Liver (tissue), 8 donors: ENCODE measurements at regions not wholly inside any gene's neighbourhood (a gene's known extent, or its start where the extent isn't known, plus 50 kb on each side); places are given as distances from the start of the nearest gene placed in this dataset.

ENCODE experiments used
- DNase-seq: peaks from one replicate; pipeline ENCODE4 v3.0.0-alpha.2; 2017; ENCODE audit warnings: low spot score
- H3K27ac ChIP-seq, 2 donors: one replicate each; pipeline ENCODE4 v1.7.0; 2013; ENCODE audit warnings: inconsistent platforms in 2 of 2, low read length in 2 of 2, control low read depth in 1 of 2, low read depth in 1 of 2, mild to moderate bottlenecking in 1 of 2
- H3K27me3 ChIP-seq, 4 donors: one replicate each; pipeline versions ENCODE4 v1.6.1 to v1.7.0; 2013; ENCODE audit warnings: low read length in 3 of 4, inconsistent platforms in 1 of 4, mild to moderate bottlenecking in 1 of 4, moderate library complexity in 1 of 4; ENCODE audit not compliant: control insufficient read depth in 4 of 4, insufficient read depth in 4 of 4
- H3K36me3 ChIP-seq, 4 donors: one replicate each; pipeline versions ENCODE4 v1.6.1 to v1.7.0; 2013; ENCODE audit warnings: low read length in 3 of 4, mild to moderate bottlenecking in 3 of 4, low read depth in 1 of 4, moderate library complexity in 1 of 4; ENCODE audit not compliant: control insufficient read depth in 4 of 4, insufficient read depth in 3 of 4
- H3K4me1 ChIP-seq, 4 donors: one replicate each; pipeline versions ENCODE4 v1.6.1 to v1.7.0; 2013; ENCODE audit warnings: low read length in 3 of 4, mild to moderate bottlenecking in 3 of 4, moderate library complexity in 1 of 4; ENCODE audit not compliant: control insufficient read depth in 4 of 4, insufficient read depth in 4 of 4
- H3K4me3 ChIP-seq, 3 donors: one replicate each; pipeline versions ENCODE4 v1.6.1 to v1.7.0; 2013; ENCODE audit warnings: low read length in 3 of 3, control low read depth in 1 of 3, low read depth in 1 of 3, mild to moderate bottlenecking in 1 of 3
- H3K9ac ChIP-seq, 2 donors: one replicate each; pipeline ENCODE4 v1.7.0; 2013; ENCODE audit warnings: low read length in 2 of 2, mild to moderate bottlenecking in 2 of 2, moderate library complexity in 2 of 2, control low read depth in 1 of 2, low read depth in 1 of 2
- H3K9me3 ChIP-seq, 4 donors: one replicate each; pipeline versions ENCODE4 v1.6.1 to v1.7.0; 2013; ENCODE audit warnings: low read length in 3 of 4; ENCODE audit not compliant: control insufficient read depth in 4 of 4
- ATF3 ChIP-seq: IDR thresholded peaks from 2 replicates; pipeline ENCODE4 v1.6.1; 2016; ENCODE audit warnings: antibody characterized with exemption
- CTCF ChIP-seq: fragments of 150-350 bp; IDR thresholded peaks from 2 replicates; pipeline ENCODE4 v1.5.1; 2017; ENCODE audit warnings: improper control_type of control experiment, low read depth, low read length; ENCODE audit not compliant: missing input control
- EGR1 ChIP-seq, 2 donors: IDR thresholded peaks; 2 replicates each; pipeline ENCODE4 v1.6.1; 2016 to 2018; ENCODE audit warnings: antibody characterized with exemption in 2 of 2, low read depth in 2 of 2
- FOXA1 ChIP-seq: IDR thresholded peaks from 2 replicates; pipeline ENCODE4 v1.6.1; 2016; ENCODE audit warnings: antibody characterized with exemption
- FOXA2 ChIP-seq: IDR thresholded peaks from 2 replicates; pipeline ENCODE4 v1.6.1; 2016; ENCODE audit warnings: antibody characterized with exemption
- GABPA ChIP-seq, 2 donors: IDR thresholded peaks in 1 of 2; conservative IDR thresholded peaks in 1 of 2; 2 replicates each; pipeline ENCODE4 v1.6.1; 2016; ENCODE audit warnings: antibody characterized with exemption in 2 of 2, mild to moderate bottlenecking in 1 of 2, moderate library complexity in 1 of 2
- HNF4A ChIP-seq, 2 donors: conservative IDR thresholded peaks; 2 replicates each; pipeline ENCODE4 v1.6.1; 2016; ENCODE audit warnings: antibody characterized with exemption in 2 of 2, mild to moderate bottlenecking in 2 of 2
- JUND ChIP-seq, 2 donors: IDR thresholded peaks; 2 replicates each; pipeline ENCODE4 v1.6.1; 2016; ENCODE audit warnings: antibody characterized with exemption in 2 of 2
- MAX ChIP-seq: IDR thresholded peaks from 2 replicates; pipeline ENCODE4 v1.6.1; 2016; ENCODE audit warnings: antibody characterized with exemption
- NR2F2 ChIP-seq: IDR thresholded peaks from 2 replicates; pipeline ENCODE4 v1.6.1; 2016; ENCODE audit warnings: antibody characterized with exemption
- REST ChIP-seq: IDR thresholded peaks from 2 replicates; pipeline ENCODE4 v1.6.1; 2016; ENCODE audit warnings: antibody characterized with exemption, mild to moderate bottlenecking
- RXRA ChIP-seq, 2 donors: IDR thresholded peaks; 2 replicates each; pipeline ENCODE4 v1.6.1; 2017 to 2018; ENCODE audit warnings: antibody characterized with exemption in 2 of 2, mild to moderate bottlenecking in 1 of 2
- SP1 ChIP-seq: IDR thresholded peaks from 2 replicates; pipeline ENCODE4 v1.6.1; 2018; ENCODE audit warnings: antibody characterized with exemption, mild to moderate bottlenecking
- YY1 ChIP-seq: IDR thresholded peaks from 2 replicates; pipeline ENCODE4 v1.6.1; 2016; ENCODE audit warnings: antibody characterized with exemption, mild to moderate bottlenecking
- WGBS: extraction: QIAGEN DNeasy Blood & Tissue Kit; methylation state at CpG from one replicate; pipeline ENCODE4 v1.1.7; 2013; 5-methylcytosine and 5-hydroxymethylcytosine counted together
- donor health status: healthy.
- donor health status: healthy.
- donor health status: healthy.
- donor health status: healthy.
- donor health status: healthy.

- H3K9me3 ChIP-seq: no peaks in the 10 kb centered on the region
- 95% methylated on average over 4 of the region's 4 CpGs for WGBS
- H3K36me3 ChIP-seq: no peaks in the 10 kb centered on the region
- H3K4me1 ChIP-seq: no peaks in the 10 kb centered on the region
- no peak for DNase-seq
- no peaks in the 10 kb centered on the region for H3K27me3 ChIP-seq
- TF ChIP-seq CTCF (no peak), RXRA (IDR thresholded peaks at IDR 0.05) (no peak), GABPA (IDR thresholded peaks at IDR 0.05 in 1 of 2, conservative IDR thresholded peaks at IDR 0.05 in 1 of 2) (no peak), REST (no peak), FOXA1 (no peak), HNF4A (conservative IDR thresholded peaks at IDR 0.05) (no peak), ATF3 (no peak)
- H3K4me3 ChIP-seq: no peak overlapping the region
- no peak overlapping the region for H3K27ac ChIP-seq
- H3K9ac ChIP-seq: no peak overlapping the region
These were observed 355.6 kb downstream of the METTL15 start for GRCh38 chr11:28463826-28464225.

GRCh38 chr11:28461846-28462245 is 353.7 kb downstream of the METTL15 start:
- H3K9ac ChIP-seq: no peak overlapping the region
- H3K27me3 ChIP-seq: no peaks in the 10 kb centered on the region
- H3K36me3 ChIP-seq: no peaks in the 10 kb centered on the region
- no peaks in the 10 kb centered on the region for H3K9me3 ChIP-seq
- TF ChIP-seq ATF3: no peak
- no peak for TF ChIP-seq MAX
- TF ChIP-seq FOXA1: no peak
- TF ChIP-seq EGR1 (IDR thresholded peaks at IDR 0.05; ENCODE audit: low read depth in 2 of 2): no peak
- TF ChIP-seq SP1: no peak
- TF ChIP-seq HNF4A (conservative IDR thresholded peaks at IDR 0.05): peak; percentile 36 to 39
- no peak overlapping the region for H3K27ac ChIP-seq
- no peak overlapping the region for H3K4me3 ChIP-seq
- H3K4me1 ChIP-seq: no peaks in the 10 kb centered on the region
- WGBS: 87% methylated on average over 2 of the region's 2 CpGs
- DNase-seq: no peak

- H3K27me3 ChIP-seq: no peaks in the 10 kb centered on the region
- H3K27ac ChIP-seq: no peak overlapping the region
- no peak for DNase-seq
- H3K36me3 ChIP-seq: no peaks in the 10 kb centered on the region
- no peaks in the 10 kb centered on the region for H3K9me3 ChIP-seq
- 70% methylated on average over 1 of the region's 1 CpG for WGBS
- H3K4me3 ChIP-seq: no peak overlapping the region
- H3K4me1 ChIP-seq: no peaks in the 10 kb centered on the region
- H3K9ac ChIP-seq: no peak overlapping the region
- no peak for TF ChIP-seq SP1
- TF ChIP-seq JUND (IDR thresholded peaks at IDR 0.05): no peak
- TF ChIP-seq NR2F2: no peak
- no peak for TF ChIP-seq FOXA2
- no peak for TF ChIP-seq HNF4A (conservative IDR thresholded peaks at IDR 0.05)
- no peak for TF ChIP-seq CTCF
- TF ChIP-seq YY1: no peak
- no peak for TF ChIP-seq ATF3
- no peak for TF ChIP-seq REST
- TF ChIP-seq EGR1 (IDR thresholded peaks at IDR 0.05; ENCODE audit: low read depth in 2 of 2): no peak
- no peak for TF ChIP-seq GABPA (IDR thresholded peaks at IDR 0.05 in 1 of 2, conservative IDR thresholded peaks at IDR 0.05 in 1 of 2)
These were observed 353.1 kb downstream of the METTL15 start for GRCh38 chr11:28461338-28461737.
